Astrocyte of the hippocampus (primary cell): ENCODE measurements at regions not wholly inside any gene's neighbourhood (a gene's known extent, or its start where the extent isn't known, plus 50 kb on each side); places are given as distances from the start of the nearest gene placed in this dataset.

Experiments
- DNase-seq: peaks from one replicate; pipeline ENCODE4 v3.0.0; 2011; ENCODE audit warnings: low read depth, low spot score

DNA sequence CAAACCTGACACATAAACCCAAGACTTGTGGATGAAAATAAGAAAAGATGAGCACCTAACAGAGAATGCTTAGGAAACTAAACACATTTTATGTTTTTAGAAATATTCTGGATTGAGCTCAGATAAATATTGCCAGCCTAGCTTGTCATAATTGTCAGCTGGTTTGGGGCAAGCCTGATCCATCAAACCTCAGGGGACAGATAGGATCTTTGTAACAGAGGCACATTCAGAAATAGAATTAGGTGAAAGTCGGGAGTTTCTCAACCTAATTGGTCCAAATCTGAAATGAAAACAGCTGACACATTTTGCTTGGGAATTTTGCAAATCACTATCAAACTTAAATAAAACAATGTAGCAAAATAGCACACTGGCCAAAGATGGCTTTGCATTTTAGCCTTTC is 503.7 kb downstream of the ANXA1 start:
- DNase-seq, result no peak

DNA sequence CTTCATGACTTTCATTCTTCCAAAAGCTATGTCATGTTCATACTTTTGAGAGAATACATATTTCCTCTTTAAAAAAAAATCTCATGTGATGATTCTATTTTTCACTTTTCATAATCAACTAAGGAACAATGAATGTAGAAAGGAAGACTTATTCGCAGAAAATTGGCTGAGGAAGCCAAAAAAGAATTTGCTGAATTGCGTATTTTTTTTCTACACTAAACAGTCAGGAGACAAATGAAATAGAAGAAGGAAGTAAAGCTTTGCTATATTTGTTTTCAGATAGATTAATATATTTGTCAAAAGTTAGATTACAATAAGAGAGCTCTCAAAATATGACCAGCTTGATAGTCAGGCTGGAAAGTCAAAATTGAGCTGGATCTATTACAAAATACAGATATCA is 504.2 kb downstream of the ANXA1 start:
- DNase-seq, result no peak

DNA sequence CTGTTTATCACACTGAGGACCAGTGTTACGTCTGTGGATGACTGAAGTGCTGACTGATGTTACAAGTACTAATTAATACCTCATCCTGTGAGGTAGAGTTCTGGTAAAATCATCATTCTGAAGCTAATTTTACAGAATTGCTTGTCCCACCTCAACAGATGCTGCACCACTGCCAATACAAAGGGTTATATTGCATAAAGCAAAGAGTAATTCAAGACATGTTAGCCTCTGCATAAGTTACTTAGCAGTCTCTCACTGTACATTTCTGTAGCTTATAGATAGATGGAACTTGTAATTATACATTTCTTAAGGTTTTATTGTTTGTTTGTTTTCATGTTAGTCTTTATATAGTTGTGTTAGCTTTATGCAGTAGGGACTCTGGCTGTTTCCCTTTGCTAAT is 513.6 kb downstream of the ANXA1 start:
- no peak for DNase-seq

DNA sequence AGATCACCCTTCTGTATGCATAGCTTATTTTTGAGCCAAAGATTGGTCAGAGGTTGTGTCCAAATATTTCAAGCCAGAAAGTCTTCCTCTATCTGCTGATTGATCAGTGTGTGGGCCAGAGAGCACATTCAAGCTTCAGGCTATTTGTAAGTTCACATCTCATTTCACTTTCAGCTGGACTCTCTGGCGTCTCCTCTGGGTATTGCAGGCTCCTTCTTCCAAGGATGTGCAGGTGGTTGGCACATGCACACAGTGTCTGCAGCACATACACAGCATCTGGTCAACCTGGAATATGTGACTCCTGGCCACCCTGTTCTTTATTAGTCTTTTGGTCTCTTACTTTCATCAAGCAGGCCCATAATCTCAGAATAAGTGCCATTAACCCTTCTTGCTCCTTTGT is 516.1 kb downstream of the ANXA1 start:
- DNase-seq, result no peak

DNA sequence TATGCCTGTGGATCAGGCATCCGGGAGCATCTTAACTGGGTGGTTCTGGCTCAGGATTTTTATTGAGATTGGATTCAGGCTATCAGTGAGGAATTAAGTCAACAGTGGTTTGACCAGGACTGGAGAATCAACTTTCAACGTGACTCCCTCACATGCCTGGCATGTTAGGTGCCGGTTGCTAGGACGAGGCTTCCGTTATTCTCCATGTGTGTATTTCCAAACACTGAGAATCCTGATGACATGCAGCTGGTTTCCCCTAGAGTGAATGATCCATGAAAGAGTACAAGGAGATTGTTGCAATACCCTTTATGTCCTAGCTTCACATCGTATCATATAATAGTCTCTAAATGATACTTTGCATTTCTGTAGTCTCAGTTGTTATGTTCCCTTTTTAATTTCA is 529.2 kb downstream of the ANXA1 start:
- no peak for DNase-seq

DNA sequence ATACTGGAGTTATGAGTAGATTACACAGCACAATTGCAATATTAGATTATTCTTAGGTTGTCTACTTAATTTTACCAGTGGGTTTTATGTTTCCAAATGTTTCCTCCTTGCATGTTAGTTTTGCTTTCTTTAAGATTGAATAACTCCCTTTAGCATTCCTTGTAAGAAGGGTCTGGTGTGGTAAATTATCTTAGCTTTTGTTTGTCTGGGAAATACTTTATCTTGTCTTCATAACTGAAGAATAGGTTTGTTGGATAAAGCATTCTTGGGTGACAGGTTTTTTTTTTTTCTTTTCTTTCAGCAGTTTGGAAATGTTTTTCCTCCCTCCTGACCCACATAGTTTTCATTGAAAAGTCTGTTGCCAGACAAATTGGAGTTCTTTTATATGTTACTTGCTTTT is 531.1 kb downstream of the ANXA1 start:
- DNase-seq, result no peak

DNA sequence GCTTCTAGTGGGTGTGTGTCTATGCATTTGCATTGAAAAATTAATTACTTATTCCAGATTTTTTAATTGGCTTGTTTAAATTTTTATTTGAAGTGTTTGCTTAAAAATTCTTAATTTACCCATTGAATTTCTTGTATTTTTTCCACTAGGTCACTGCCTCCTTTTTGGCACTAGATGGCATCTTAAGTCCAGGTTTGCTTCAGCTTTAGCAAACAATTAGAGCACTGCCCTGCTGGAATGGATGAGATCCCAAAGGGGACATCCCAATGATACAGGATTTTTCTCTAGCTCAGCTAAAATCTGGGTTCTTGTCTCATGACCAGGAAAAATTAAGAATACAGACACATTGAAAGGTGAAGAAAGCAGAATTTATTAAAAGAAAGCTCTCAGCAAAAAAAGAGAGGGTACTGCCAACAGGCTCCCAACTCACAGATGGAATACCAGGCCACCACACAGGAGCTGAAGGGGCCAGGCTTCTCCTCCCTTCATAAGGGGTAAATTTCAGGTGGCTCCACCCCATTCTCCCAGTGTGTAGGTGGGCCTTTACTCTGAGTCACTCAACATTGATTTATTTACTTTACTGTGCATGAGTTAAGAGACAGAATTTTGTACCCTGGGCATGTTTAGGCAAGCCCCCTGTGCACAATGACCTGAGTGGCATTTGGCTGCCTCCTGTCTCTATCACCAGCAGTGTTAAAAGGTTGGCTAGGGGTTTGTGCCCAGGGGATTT is 532.4 kb downstream of the ANXA1 start:
- DNase-seq, result peak; percentile 71

DNA sequence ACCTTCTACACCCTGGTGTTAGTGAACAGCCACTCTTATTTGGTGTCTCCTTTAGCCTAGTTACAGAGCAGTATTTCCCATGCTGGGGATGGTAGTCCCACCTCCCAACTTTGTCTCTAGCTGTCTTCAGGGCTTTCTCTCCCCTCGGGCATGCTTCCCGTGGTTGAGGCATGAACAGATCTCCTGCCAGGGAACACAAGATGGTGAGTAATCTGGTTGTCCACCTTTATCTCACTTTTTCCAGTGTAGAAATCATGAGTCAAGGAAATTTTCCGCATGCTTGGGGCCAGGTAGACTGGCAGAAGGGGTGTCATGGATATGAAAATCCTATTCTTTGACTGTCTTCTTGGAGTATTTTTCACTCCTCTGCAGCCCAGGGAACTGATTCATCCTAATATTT is 532.9 kb downstream of the ANXA1 start:
- DNase-seq, result peak; percentile 47

- no peak for DNase-seq
These were observed 534.1 kb downstream of the ANXA1 start for GRCh38 chr9:73685786-73686185.

DNA sequence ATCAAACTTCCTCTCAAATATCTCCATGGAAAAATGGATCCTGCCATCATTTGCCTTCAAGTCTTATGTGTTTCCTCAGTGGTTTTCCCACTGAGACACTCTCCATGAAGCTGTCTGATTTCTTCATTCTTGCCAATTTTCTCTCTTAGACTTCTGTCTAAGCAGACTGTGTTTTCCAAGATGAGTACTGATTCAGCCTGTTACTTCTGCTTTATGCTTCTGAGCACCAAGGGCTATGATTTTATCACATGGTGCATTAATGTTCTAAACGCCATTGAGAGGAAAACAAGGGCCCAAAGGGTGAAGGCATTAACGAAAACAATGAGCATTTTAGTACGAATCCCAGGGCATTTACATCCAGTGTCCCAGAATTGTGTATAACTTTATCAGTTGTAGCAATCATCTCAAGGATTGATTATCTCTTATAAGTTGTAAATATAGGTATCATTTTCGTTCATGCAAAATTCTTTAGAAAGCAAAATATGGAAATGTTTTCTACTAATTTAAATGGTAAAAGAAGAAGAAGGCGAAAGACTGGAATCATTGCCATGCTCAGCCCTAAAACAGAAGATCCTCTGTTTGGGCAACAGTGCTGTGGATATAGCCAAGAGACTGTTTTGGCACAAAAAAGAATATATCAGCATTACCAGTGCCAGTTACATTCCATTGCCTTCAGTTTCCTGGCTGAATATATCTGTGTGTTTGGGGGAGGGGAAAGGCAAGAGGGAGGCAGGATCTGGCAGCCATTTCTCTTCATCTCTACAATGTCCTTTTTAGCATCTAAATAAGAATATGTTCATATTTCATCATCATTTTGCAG is 537.6 kb downstream of the ANXA1 start:
- DNase-seq, result peak; percentile 25

DNA sequence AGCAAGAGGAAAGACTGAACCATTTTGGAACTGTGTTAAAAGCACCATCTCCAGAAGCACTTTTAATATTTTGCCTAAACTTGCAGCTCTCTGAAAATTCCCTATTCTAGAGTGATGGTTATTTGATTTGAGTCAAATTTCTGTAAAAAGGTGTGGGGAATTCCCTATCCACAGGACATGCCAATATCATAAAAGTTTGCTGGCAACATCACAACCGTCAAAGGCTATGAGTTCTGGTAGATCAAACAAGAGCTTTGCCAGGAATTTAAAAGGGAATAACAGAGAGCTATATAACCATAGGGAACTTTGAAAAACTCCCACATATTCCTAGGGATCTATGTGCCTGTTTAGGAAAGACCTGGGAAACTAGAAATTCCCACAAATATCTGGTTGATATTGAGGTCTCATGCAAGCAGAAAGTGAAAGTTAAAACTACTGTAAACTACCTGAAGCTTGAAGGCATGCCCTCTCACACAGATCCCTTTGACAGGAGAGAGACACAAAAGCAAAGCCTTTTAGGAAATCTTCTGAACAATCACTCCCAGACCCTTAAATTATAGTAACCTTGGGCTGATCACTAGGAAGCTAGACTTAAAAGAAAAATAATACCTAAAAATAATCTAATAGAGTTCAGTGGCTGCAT is 549.9 kb downstream of the ANXA1 start:
- no peak for DNase-seq

GRCh38 chr9:73714294-73714693 is 562.6 kb downstream of the ANXA1 start:
- peak; percentile 19 for DNase-seq

DNA sequence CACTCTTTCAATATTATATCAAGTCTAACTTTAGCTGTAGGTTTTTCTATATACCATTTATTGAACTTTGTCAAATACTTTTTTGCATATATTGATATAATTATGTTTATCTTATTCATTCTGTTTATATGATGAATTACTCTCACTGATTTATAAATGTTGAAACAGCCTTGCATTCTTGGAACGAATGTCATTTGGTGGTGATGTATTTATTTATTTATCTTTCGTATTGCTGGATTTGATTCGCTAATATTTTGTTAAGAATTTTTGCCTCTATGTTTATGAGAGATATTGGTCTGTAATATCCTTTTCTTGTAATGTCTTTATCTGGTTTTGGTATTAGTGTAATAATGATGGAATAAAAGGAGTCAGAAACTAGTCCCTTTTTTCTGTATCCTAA is 563.9 kb downstream of the ANXA1 start:
- no peak for DNase-seq

GRCh38 chr9:73719660-73720059 is 568.0 kb downstream of the ANXA1 start:
- no peak for DNase-seq

GRCh38 chr9:73720601-73721000 is 568.9 kb downstream of the ANXA1 start:
- DNase-seq, result no peak

- DNase-seq, result no peak
These were observed 584.6 kb downstream of the ANXA1 start for GRCh38 chr9:73736270-73736669.

DNA sequence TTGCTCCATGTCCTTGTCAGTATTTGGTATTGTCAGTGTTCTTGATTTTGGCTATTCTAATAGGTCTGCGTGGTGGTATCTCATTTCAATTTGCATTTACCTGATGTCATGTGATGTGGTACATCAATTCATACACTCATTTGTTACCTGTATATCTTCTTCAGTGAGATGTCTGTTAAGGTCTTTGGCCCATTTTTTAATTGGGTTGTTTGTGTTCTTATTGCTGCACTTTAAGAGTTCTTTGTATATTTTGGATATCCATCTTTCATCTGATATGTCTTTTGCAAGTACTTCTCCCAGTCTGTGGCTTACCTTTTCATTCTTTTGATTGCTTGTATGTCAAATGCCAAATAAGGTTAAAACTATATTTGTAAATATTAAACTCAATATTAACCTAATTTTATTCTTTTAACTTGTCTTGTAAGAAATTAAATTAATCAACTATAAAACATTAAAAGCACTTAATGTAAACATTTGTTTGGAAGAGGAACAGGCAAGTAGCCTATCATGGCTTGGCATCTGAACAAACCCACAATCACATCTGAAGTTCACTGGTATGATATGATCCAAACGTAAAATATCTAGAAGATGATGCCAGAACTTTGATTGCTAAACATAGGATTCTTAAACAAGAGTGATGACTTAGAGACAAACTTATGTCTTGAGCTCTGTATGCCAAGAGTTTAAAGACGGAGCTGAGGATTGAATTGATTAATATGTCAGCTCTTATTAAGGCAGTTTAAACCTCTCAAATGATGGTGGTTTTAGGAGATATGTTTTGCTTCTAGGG is 587.3 kb downstream of the ANXA1 start:
- DNase-seq, result no peak

- no peak for DNase-seq
These were observed 589.7 kb downstream of the ANXA1 start for GRCh38 chr9:73741316-73741715.

DNA sequence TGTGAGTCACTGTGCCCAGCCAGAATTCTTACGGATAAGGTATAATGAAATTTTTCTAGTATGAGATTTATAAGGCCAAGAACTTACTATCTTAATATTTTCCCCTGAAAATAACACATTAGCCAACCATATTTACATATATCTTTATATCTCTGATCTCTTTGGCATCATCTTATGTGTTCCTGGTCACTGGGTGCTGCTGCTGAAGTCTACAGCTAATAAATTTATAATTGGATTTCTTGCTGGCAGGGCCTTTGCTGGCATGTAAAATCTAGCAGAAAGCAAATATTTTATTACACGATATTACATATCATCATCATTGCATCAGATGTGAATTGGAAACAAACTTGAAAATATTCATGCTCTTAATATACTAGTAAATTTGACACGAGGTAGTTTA is 590.7 kb downstream of the ANXA1 start:
- DNase-seq, result no peak

GRCh38 chr9:73743826-73744225 is 592.2 kb downstream of the ANXA1 start:
- no peak for DNase-seq

GRCh38 chr9:73745598-73745997 is 593.9 kb downstream of the ANXA1 start:
- no peak for DNase-seq

DNA sequence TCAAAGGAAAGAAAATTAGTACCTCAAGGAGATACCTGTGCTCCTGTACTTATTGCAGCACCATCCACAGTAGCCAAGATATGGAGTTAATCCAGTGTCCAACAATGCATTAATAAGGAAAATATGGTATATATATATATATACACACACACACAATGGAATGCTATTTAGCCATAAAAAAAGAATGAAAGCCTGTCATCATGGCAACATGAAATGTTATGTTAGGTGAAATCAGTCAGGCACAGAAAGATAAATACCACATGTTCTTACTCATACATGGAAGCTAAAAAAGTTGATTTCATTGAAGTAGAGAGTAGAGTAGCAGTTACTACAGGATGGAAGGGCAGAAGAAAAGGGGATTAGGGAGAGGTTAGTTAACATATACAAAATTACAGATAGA is 601.5 kb downstream of the ANXA1 start:
- peak; percentile 9 for DNase-seq
